Prostate gland (tissue), 2 donors: ENCODE measurements at regions not wholly inside any gene's neighbourhood (a gene's known extent, or its start where the extent isn't known, plus 50 kb on each side); places are given as distances from the start of the nearest gene placed in this dataset.

Experiments used
- POLR2A ChIP-seq: fragments of 450-650 bp; IDR thresholded peaks from one replicate; pipeline ENCODE4 v1.6.1; 2016; ENCODE audit warnings: antibody characterized with exemption, mild to moderate bottlenecking
- POLR2AphosphoS5 ChIP-seq: sonication (generic); formaldehyde crosslinking; IDR thresholded peaks from one replicate; pipeline ENCODE4 v1.6.1; 2017; ENCODE audit warnings: antibody characterized with exemption
- TF ChIP-seq, protein P1 (sequence below), 4 experiments: fragments of 200-600 bp in 2 of 4; fragments of 450-650 bp in 2 of 4; sonication (generic) in 2 of 4; IDR thresholded peaks; 1 replicate in 3 of 4; 2 replicates in 1 of 4; pipeline ENCODE4 v1.5.1; 2016 to 2019; ENCODE audit warnings: antibody characterized with exemption in 4 of 4, mild to moderate bottlenecking in 2 of 4, moderate library complexity in 2 of 4

DNA sequence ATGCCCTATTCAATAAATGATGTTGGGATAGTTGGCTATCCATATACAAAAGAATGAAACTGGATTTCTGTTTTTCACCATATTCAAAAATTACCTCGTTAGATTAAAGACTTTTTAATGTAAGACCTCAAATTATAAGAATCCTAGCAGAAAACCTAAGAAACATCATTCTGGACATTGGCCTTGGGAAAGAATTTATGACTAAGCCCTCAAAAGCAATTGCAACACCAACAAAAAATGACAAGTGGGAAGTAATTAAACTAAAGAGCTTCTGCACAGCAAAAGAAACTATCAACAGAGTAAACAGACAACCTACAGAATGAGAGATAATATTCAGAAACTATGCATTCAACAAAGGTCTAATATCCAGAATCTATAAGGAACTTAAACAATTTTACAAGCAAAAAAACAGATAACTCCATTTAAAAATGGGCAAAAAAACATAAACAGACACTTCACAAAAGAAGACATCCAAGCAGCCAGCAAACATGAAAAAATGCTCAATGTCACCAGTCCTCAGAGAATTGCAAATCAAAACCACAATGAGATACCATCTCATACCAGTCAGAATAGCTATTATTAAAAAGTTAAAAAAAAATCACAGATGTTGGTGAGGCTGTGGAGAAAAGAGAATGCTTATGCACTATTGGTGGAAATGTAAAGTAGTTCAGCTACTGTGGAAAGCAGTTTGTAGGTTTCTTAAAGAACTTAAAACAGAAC lies 309.8 kb downstream of the AHR start:
- TF ChIP-seq, protein P1, sequence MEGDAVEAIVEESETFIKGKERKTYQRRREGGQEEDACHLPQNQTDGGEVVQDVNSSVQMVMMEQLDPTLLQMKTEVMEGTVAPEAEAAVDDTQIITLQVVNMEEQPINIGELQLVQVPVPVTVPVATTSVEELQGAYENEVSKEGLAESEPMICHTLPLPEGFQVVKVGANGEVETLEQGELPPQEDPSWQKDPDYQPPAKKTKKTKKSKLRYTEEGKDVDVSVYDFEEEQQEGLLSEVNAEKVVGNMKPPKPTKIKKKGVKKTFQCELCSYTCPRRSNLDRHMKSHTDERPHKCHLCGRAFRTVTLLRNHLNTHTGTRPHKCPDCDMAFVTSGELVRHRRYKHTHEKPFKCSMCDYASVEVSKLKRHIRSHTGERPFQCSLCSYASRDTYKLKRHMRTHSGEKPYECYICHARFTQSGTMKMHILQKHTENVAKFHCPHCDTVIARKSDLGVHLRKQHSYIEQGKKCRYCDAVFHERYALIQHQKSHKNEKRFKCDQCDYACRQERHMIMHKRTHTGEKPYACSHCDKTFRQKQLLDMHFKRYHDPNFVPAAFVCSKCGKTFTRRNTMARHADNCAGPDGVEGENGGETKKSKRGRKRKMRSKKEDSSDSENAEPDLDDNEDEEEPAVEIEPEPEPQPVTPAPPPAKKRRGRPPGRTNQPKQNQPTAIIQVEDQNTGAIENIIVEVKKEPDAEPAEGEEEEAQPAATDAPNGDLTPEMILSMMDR (IDR thresholded peaks at IDR 0.05), result no peak
- no peak for TF ChIP-seq POLR2AphosphoS5
- no peak for TF ChIP-seq POLR2A
